ENCODE measurements at regions not wholly inside any gene's neighbourhood (a gene's known extent, or its start where the extent isn't known, plus 50 kb on each side); places are given as distances from the start of the nearest gene placed in this dataset.

- TF ChIP-seq TAF1 (IDR thresholded peaks at IDR 0.05; ENCODE audit: borderline replicate concordance, insufficient read depth, low read length) (no peak), SIN3A (IDR thresholded peaks at IDR 0.05; ENCODE audit: borderline replicate concordance, insufficient read depth, low read length) (no peak), REST (IDR thresholded peaks at IDR 0.05; ENCODE audit: insufficient read depth in 1 of 2, low read depth in 2 of 2, low read length in 2 of 2) (no peak), POLR2AphosphoS5 (IDR thresholded peaks at IDR 0.05; ENCODE audit: low read depth, low read length) (no peak), FOXP2 (optimal IDR thresholded peaks at IDR 0.05; ENCODE audit: borderline replicate concordance, extremely low read depth, extremely low read length, insufficient read depth) (no peak)
Measured at GRCh38 chr9:126068534-126069230, 257.9 kb upstream of the MVB12B start.

GRCh38 chr9:126069400-126069955, 257.2 kb upstream of the MVB12B start:
- TF ChIP-seq POLR2AphosphoS5 (IDR thresholded peaks at IDR 0.05; ENCODE audit: low read depth, low read length) (no peak), TAF1 (IDR thresholded peaks at IDR 0.05; ENCODE audit: borderline replicate concordance, insufficient read depth, low read length) (no peak), SIN3A (IDR thresholded peaks at IDR 0.05; ENCODE audit: borderline replicate concordance, insufficient read depth, low read length) (no peak), REST (IDR thresholded peaks at IDR 0.05; ENCODE audit: insufficient read depth in 1 of 2, low read depth in 2 of 2, low read length in 2 of 2) (no peak), FOXP2 (optimal IDR thresholded peaks at IDR 0.05; ENCODE audit: borderline replicate concordance, extremely low read depth, extremely low read length, insufficient read depth) (no peak)

GRCh38 chr9:126070058-126070655, 256.5 kb upstream of the MVB12B start:
- TF ChIP-seq TAF1 (IDR thresholded peaks at IDR 0.05; ENCODE audit: borderline replicate concordance, insufficient read depth, low read length) (no peak), REST (IDR thresholded peaks at IDR 0.05; ENCODE audit: insufficient read depth in 1 of 2, low read depth in 2 of 2, low read length in 2 of 2) (no peak), SIN3A (IDR thresholded peaks at IDR 0.05; ENCODE audit: borderline replicate concordance, insufficient read depth, low read length) (no peak), POLR2AphosphoS5 (IDR thresholded peaks at IDR 0.05; ENCODE audit: low read depth, low read length) (no peak), FOXP2 (optimal IDR thresholded peaks at IDR 0.05; ENCODE audit: borderline replicate concordance, extremely low read depth, extremely low read length, insufficient read depth) (no peak)

GRCh38 chr9:126071076-126071750, 255.4 kb upstream of the MVB12B start:
- no peak for TF ChIP-seq TAF1 (IDR thresholded peaks at IDR 0.05; ENCODE audit: borderline replicate concordance, insufficient read depth, low read length)

- TF ChIP-seq POLR2AphosphoS5 (IDR thresholded peaks at IDR 0.05; ENCODE audit: low read depth, low read length): no peak
- no peak for TF ChIP-seq TAF1 (IDR thresholded peaks at IDR 0.05; ENCODE audit: borderline replicate concordance, insufficient read depth, low read length)
- TF ChIP-seq FOXP2 (optimal IDR thresholded peaks at IDR 0.05; ENCODE audit: borderline replicate concordance, extremely low read depth, extremely low read length, insufficient read depth): no peak
- TF ChIP-seq REST (IDR thresholded peaks at IDR 0.05; ENCODE audit: insufficient read depth in 1 of 2, low read depth in 2 of 2, low read length in 2 of 2): no peak
- TF ChIP-seq SIN3A (IDR thresholded peaks at IDR 0.05; ENCODE audit: borderline replicate concordance, insufficient read depth, low read length): no peak
Measured at GRCh38 chr9:126080641-126081040, 246.0 kb upstream of the MVB12B start.

All from PFSK-1 (cell line).